ENCODE measurements at regions not wholly inside any gene's neighbourhood (a gene's known extent, or its start where the extent isn't known, plus 50 kb on each side); places are given as distances from the start of the nearest gene placed in this dataset.

GRCh38 chr2:196445991-196446390 lies 193.5 kb upstream of the CCDC150 start:
- 94% methylated on average over 1 of the region's 1 CpG for WGBS
- no peaks in the 10 kb centered on the region for H3K9me3 ChIP-seq (ENCODE audit: insufficient read depth, low read depth, low read length)
- no peak overlapping the region for H3K27ac ChIP-seq (ENCODE audit: low read depth, low read length)
- H3K9ac ChIP-seq (ENCODE audit: low read depth, low read length): no peak overlapping the region
- no peaks in the 10 kb centered on the region for H3K36me3 ChIP-seq (ENCODE audit: insufficient read depth, low read length)
- no peaks in the 10 kb centered on the region for H3K4me1 ChIP-seq (ENCODE audit: insufficient read depth, low read length)
- no peak overlapping the region for H3K4me3 ChIP-seq (ENCODE audit: low read length)
- H3K27me3 ChIP-seq (ENCODE audit: insufficient read depth, low read length): no peaks in the 10 kb centered on the region

- Histone ChIP-seq H3K4me3 (ENCODE audit: low read length) (no peak overlapping the region), H3K9ac (ENCODE audit: low read depth, low read length) (no peak overlapping the region), H3K4me1 (ENCODE audit: insufficient read depth, low read length) (no peaks in the 10 kb centered on the region), H3K27me3 (ENCODE audit: insufficient read depth, low read length) (no peaks in the 10 kb centered on the region), H3K9me3 (ENCODE audit: insufficient read depth, low read depth, low read length) (no peaks in the 10 kb centered on the region), H3K36me3 (ENCODE audit: insufficient read depth, low read length) (no peaks in the 10 kb centered on the region), H3K27ac (ENCODE audit: low read depth, low read length) (no peak overlapping the region)
- WGBS: 92% methylated on average over 5 of the region's 5 CpGs
Observed at GRCh38 chr2:196448407-196449079, 191.0 kb upstream of the CCDC150 start.

- Histone ChIP-seq H3K9ac (ENCODE audit: low read depth, low read length) (no peak overlapping the region), H3K4me3 (ENCODE audit: low read length) (no peak overlapping the region), H3K9me3 (ENCODE audit: insufficient read depth, low read depth, low read length) (no peaks in the 10 kb centered on the region), H3K4me1 (ENCODE audit: insufficient read depth, low read length) (no peaks in the 10 kb centered on the region), H3K36me3 (ENCODE audit: insufficient read depth, low read length) (no peaks in the 10 kb centered on the region), H3K27ac (ENCODE audit: low read depth, low read length) (no peak overlapping the region), H3K27me3 (ENCODE audit: insufficient read depth, low read length) (no peaks in the 10 kb centered on the region)
- 100% methylated on average over 1 of the region's 1 CpG for WGBS
Observed at GRCh38 chr2:196449083-196449482, 190.4 kb upstream of the CCDC150 start.

GRCh38 chr2:196452758-196453157 lies 186.8 kb upstream of the CCDC150 start:
- Histone ChIP-seq H3K9me3 (ENCODE audit: insufficient read depth, low read depth, low read length) (no peaks in the 10 kb centered on the region), H3K27me3 (ENCODE audit: insufficient read depth, low read length) (no peaks in the 10 kb centered on the region), H3K9ac (ENCODE audit: low read depth, low read length) (no peak overlapping the region), H3K27ac (ENCODE audit: low read depth, low read length) (no peak overlapping the region), H3K4me3 (ENCODE audit: low read length) (no peak overlapping the region), H3K4me1 (ENCODE audit: insufficient read depth, low read length) (no peaks in the 10 kb centered on the region), H3K36me3 (ENCODE audit: insufficient read depth, low read length) (no peaks in the 10 kb centered on the region)

- Histone ChIP-seq H3K27me3 (ENCODE audit: insufficient read depth, low read length) (no peaks in the 10 kb centered on the region), H3K9ac (ENCODE audit: low read depth, low read length) (no peak overlapping the region), H3K4me1 (ENCODE audit: insufficient read depth, low read length) (no peaks in the 10 kb centered on the region), H3K4me3 (ENCODE audit: low read length) (no peak overlapping the region), H3K27ac (ENCODE audit: low read depth, low read length) (no peak overlapping the region), H3K36me3 (ENCODE audit: insufficient read depth, low read length) (no peaks in the 10 kb centered on the region), H3K9me3 (ENCODE audit: insufficient read depth, low read depth, low read length) (no peaks in the 10 kb centered on the region)
- 14% methylated on average over 3 of the region's 4 CpGs for WGBS
Observed at GRCh38 chr2:196453613-196454047, 185.9 kb upstream of the CCDC150 start.

GRCh38 chr2:196454492-196454891 lies 185.0 kb upstream of the CCDC150 start:
- WGBS: 100% methylated on average over 1 of the region's 1 CpG
- H3K4me3 ChIP-seq (ENCODE audit: low read length): no peak overlapping the region
- no peaks in the 10 kb centered on the region for H3K4me1 ChIP-seq (ENCODE audit: insufficient read depth, low read length)
- H3K27me3 ChIP-seq (ENCODE audit: insufficient read depth, low read length): no peaks in the 10 kb centered on the region
- no peak overlapping the region for H3K9ac ChIP-seq (ENCODE audit: low read depth, low read length)
- no peak overlapping the region for H3K27ac ChIP-seq (ENCODE audit: low read depth, low read length)
- no peaks in the 10 kb centered on the region for H3K9me3 ChIP-seq (ENCODE audit: insufficient read depth, low read depth, low read length)
- no peaks in the 10 kb centered on the region for H3K36me3 ChIP-seq (ENCODE audit: insufficient read depth, low read length)

- WGBS: 70% methylated on average over 7 of the region's 7 CpGs
- H3K9ac ChIP-seq (ENCODE audit: low read depth, low read length): no peak overlapping the region
Observed at GRCh38 chr2:196459539-196459938, 180.0 kb upstream of the CCDC150 start.

GRCh38 chr2:196463706-196464105 lies 175.8 kb upstream of the CCDC150 start:
- H3K4me1 ChIP-seq (ENCODE audit: insufficient read depth, low read length): peaks cover 18% of the 10 kb centered on the region
- H3K4me3 ChIP-seq (ENCODE audit: low read length): no peak overlapping the region
- H3K36me3 ChIP-seq (ENCODE audit: insufficient read depth, low read length): no peaks in the 10 kb centered on the region
- WGBS: 90% methylated on average over 1 of the region's 1 CpG
- H3K27me3 ChIP-seq (ENCODE audit: insufficient read depth, low read length): no peaks in the 10 kb centered on the region
- no peaks in the 10 kb centered on the region for H3K9me3 ChIP-seq (ENCODE audit: insufficient read depth, low read depth, low read length)
- H3K27ac ChIP-seq (ENCODE audit: low read depth, low read length): no peak overlapping the region
- no peak overlapping the region for H3K9ac ChIP-seq (ENCODE audit: low read depth, low read length)

More at GRCh38 chr2:196459539-196459938, 180.0 kb upstream of the CCDC150 start:
- Histone ChIP-seq H3K4me3 (ENCODE audit: low read length) (no peak overlapping the region), H3K9me3 (ENCODE audit: insufficient read depth, low read depth, low read length) (no peaks in the 10 kb centered on the region), H3K4me1 (ENCODE audit: insufficient read depth, low read length) (peaks cover 7% of the 10 kb centered on the region), H3K27ac (ENCODE audit: low read depth, low read length) (no peak overlapping the region), H3K27me3 (ENCODE audit: insufficient read depth, low read length) (no peaks in the 10 kb centered on the region), H3K36me3 (ENCODE audit: insufficient read depth, low read length) (no peaks in the 10 kb centered on the region)

- no peaks in the 10 kb centered on the region for H3K9me3 ChIP-seq (ENCODE audit: insufficient read depth, low read depth, low read length)
- 100% methylated on average over 1 of the region's 2 CpGs for WGBS
- no peak overlapping the region for H3K9ac ChIP-seq (ENCODE audit: low read depth, low read length)
- no peak overlapping the region for H3K27ac ChIP-seq (ENCODE audit: low read depth, low read length)
- H3K4me3 ChIP-seq (ENCODE audit: low read length): no peak overlapping the region
- no peaks in the 10 kb centered on the region for H3K27me3 ChIP-seq (ENCODE audit: insufficient read depth, low read length)
- H3K4me1 ChIP-seq (ENCODE audit: insufficient read depth, low read length): peaks cover 18% of the 10 kb centered on the region
- H3K36me3 ChIP-seq (ENCODE audit: insufficient read depth, low read length): no peaks in the 10 kb centered on the region
Observed at GRCh38 chr2:196464311-196464710, 175.2 kb upstream of the CCDC150 start.

- H3K27me3 ChIP-seq (ENCODE audit: insufficient read depth, low read length): no peaks in the 10 kb centered on the region
- peaks cover 18% of the 10 kb centered on the region for H3K4me1 ChIP-seq (ENCODE audit: insufficient read depth, low read length)
- no peak overlapping the region for H3K9ac ChIP-seq (ENCODE audit: low read depth, low read length)
- no peak overlapping the region for H3K4me3 ChIP-seq (ENCODE audit: low read length)
- H3K27ac ChIP-seq (ENCODE audit: low read depth, low read length): no peak overlapping the region
- no peaks in the 10 kb centered on the region for H3K36me3 ChIP-seq (ENCODE audit: insufficient read depth, low read length)
- no peaks in the 10 kb centered on the region for H3K9me3 ChIP-seq (ENCODE audit: insufficient read depth, low read depth, low read length)
- WGBS: 79% methylated on average over 2 of the region's 2 CpGs
Observed at GRCh38 chr2:196466581-196466980, 172.9 kb upstream of the CCDC150 start.

GRCh38 chr2:196468394-196468793 lies 171.1 kb upstream of the CCDC150 start:
- H3K36me3 ChIP-seq (ENCODE audit: insufficient read depth, low read length): no peaks in the 10 kb centered on the region
- 92% methylated on average over 2 of the region's 3 CpGs for WGBS
- no peaks in the 10 kb centered on the region for H3K9me3 ChIP-seq (ENCODE audit: insufficient read depth, low read depth, low read length)
- peaks cover 18% of the 10 kb centered on the region for H3K4me1 ChIP-seq (ENCODE audit: insufficient read depth, low read length)
- no peak overlapping the region for H3K27ac ChIP-seq (ENCODE audit: low read depth, low read length)
- H3K9ac ChIP-seq (ENCODE audit: low read depth, low read length): no peak overlapping the region
- H3K4me3 ChIP-seq (ENCODE audit: low read length): no peak overlapping the region
- H3K27me3 ChIP-seq (ENCODE audit: insufficient read depth, low read length): no peaks in the 10 kb centered on the region

- no peaks in the 10 kb centered on the region for H3K27me3 ChIP-seq (ENCODE audit: insufficient read depth, low read length)
- no peaks in the 10 kb centered on the region for H3K4me1 ChIP-seq (ENCODE audit: insufficient read depth, low read length)
- no peak overlapping the region for H3K4me3 ChIP-seq (ENCODE audit: low read length)
- H3K36me3 ChIP-seq (ENCODE audit: insufficient read depth, low read length): no peaks in the 10 kb centered on the region
- WGBS: 80% methylated on average over 3 of the region's 3 CpGs
- no peak overlapping the region for H3K27ac ChIP-seq (ENCODE audit: low read depth, low read length)
- no peak overlapping the region for H3K9ac ChIP-seq (ENCODE audit: low read depth, low read length)
- no peaks in the 10 kb centered on the region for H3K9me3 ChIP-seq (ENCODE audit: insufficient read depth, low read depth, low read length)
Observed at GRCh38 chr2:196473617-196474016, 165.9 kb upstream of the CCDC150 start.
